ENCODE measurements at regions not wholly inside any gene's neighbourhood (a gene's known extent, or its start where the extent isn't known, plus 50 kb on each side); places are given as distances from the start of the nearest gene placed in this dataset.
A peak's percentile ranks its signal among the peaks of the same experiment; 100 is the strongest.
"Not testable (repeated sequence)": the region's sequence is repeated elsewhere in the genome, so short reads cannot be mapped to it uniquely, and the experiment has no call there.

- H3K27ac ChIP-seq: no peak overlapping the region
- peak; percentile 16 for DNase-seq (ENCODE audit: low read depth, low spot score)
Measured at GRCh38 chr3:632571-633170, 436.1 kb downstream of the CHL1 start.

DNA sequence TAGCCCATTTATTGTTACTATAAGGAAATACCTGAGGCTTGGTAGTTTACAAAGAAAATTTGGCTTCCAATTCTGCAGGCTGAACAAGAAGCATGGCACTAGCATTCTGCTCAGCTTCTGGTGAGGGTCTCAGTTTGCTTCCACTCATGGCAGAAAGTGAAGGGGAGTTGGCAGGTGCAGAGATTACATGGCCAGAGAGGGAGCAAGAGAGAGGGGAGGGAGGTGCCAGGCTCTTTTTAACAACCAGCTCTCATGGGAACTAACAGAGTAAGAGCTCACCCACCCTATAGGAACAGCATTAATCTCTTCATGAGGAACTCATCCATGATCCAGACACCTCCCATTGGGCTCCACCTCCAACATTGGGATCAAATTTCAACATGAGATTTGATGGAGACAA lies 437.9 kb downstream of the CHL1 start:
- H3K27ac ChIP-seq: no peak overlapping the region
- no peak for DNase-seq (ENCODE audit: low read depth, low spot score)

GRCh38 chr3:635393-635792 lies 438.8 kb downstream of the CHL1 start:
- H3K27ac ChIP-seq: no peak overlapping the region
- no peak for DNase-seq (ENCODE audit: low read depth, low spot score)

DNA sequence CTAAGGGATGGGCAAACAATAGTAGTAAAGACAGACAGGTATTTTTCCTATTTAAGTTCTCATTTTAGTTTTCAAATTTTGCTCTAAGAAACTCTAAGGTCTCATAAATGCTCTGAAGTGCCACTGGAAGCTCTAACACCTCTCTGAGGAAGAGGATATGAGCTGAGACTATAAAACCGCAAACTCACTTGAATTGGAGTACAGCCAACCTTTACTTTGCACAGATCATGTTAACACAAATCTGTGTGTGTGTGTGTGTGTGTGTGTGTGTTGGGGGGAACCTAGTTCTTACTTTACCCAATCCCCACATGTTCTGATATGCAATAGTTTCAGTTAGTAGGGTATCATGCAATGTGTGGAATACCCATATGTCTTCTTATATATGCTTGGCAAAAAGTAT lies 446.8 kb downstream of the CHL1 start:
- no peak overlapping the region for H3K27ac ChIP-seq
- DNase-seq (ENCODE audit: low read depth, low spot score): no peak

DNA sequence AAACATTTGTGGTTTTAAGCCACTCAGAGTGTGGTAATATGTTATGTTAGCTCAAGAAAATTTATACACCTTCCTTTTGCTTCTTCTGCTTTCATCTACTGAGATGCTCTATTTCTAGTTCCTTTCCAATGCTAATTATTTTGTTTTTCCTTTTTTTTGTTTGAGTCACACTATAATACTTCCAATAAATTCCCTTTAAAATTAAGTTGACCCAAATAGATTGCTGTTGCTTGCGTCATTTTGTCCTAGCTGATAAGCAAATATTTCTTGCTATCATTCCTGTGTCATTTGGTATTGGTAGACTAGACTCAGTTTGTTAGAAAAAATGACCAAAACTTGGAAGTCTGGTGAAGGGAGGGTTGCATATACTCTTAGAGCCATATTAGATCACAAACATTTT lies 437.0 kb upstream of the CNTN6 start:
- no peak overlapping the region for H3K27ac ChIP-seq
- DNase-seq (ENCODE audit: low read depth, low spot score): no peak

- no peak overlapping the region for H3K27ac ChIP-seq
- DNase-seq (ENCODE audit: low read depth, low spot score): no peak
Measured at GRCh38 chr3:661356-661755, 431.5 kb upstream of the CNTN6 start.

DNA sequence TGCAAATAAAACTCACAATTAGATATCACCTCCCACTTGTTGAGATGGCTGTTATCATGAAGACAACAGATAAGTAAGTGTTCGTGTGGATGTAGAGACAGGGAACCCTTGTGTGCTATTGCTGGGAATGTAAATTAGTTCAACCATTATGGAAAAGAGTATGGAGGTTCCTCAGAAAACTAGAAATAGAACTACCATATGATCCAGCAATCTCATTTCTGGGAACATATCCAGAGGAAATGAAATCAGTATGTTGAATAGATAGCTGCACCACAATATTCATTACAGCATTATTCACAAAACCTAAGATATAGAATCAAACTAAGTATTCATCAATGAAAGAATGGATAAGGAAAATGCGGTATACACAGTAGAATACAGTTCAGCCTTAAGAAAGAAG lies 418.7 kb upstream of the CNTN6 start:
- no peak for DNase-seq (ENCODE audit: low read depth, low spot score)
- H3K27ac ChIP-seq: no peak overlapping the region

- no peak overlapping the region for H3K27ac ChIP-seq
- no peak for DNase-seq (ENCODE audit: low read depth, low spot score)
Measured at GRCh38 chr3:675846-676245, 417.0 kb upstream of the CNTN6 start.

DNA sequence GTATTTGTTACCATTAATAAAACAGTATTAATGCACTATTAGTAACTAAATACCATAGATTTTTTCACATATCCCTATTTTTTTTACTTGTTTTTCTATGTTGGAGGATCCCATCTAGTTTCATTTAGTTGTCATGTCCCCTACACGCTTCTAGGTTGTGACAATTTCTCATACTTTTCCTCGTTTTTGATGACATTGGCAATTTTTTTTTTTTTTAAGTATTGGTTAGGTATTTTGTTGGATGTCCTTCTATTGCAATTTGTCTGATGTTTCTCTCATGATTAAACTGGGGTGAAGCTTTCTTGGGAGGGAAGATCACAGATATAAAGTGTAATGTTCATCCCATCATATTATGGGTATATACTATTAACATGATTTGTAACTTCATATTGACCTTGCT lies 409.1 kb upstream of the CNTN6 start:
- H3K27ac ChIP-seq: no peak overlapping the region
- DNase-seq (ENCODE audit: low read depth, low spot score): no peak

DNA sequence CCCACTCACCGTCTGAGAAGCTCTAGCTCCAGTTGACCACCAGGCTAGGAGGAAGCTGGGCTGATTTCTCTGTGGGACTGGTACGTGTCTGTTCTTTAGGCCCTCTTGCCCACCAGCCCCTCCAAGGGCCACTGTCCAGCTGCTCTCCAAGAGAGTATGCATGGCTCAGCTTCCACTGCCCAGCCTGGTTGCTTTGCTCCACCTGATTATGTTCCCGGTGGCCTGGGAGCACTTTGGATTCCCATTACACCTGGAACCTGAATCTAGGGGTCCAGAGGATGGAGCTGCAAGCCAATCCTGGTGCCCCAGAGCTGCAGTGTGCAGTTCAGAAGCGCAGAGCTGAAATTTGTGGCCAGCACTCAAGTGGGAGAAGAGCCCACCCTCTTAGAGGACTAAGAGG lies 402.1 kb upstream of the CNTN6 start:
- no peak for DNase-seq (ENCODE audit: low read depth, low spot score)
- H3K27ac ChIP-seq: no peak overlapping the region

- H3K27ac ChIP-seq: no peak overlapping the region
- DNase-seq (ENCODE audit: low read depth, low spot score): no peak
Measured at GRCh38 chr3:700514-700913, 392.3 kb upstream of the CNTN6 start.

DNA sequence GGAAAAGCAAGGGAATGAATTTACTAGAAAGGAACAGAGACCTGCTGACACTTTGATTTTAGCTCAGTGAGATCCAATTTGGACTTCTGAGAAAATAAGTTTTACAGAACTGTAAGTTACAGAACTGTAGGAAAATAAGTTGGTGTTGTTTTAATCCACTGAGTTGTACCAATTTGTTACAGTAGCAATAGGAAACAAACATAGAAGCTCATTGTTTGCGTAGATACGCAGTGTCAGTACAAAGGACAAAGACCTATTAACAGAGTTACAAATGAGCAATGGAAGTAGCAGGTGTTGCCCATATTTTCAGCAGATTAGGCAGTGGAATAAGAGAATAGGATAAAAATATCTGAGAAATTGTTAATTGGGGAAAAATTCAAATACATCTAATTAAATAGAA lies 385.8 kb upstream of the CNTN6 start:
- no peak for DNase-seq (ENCODE audit: low read depth, low spot score)
- no peak overlapping the region for H3K27ac ChIP-seq

DNA sequence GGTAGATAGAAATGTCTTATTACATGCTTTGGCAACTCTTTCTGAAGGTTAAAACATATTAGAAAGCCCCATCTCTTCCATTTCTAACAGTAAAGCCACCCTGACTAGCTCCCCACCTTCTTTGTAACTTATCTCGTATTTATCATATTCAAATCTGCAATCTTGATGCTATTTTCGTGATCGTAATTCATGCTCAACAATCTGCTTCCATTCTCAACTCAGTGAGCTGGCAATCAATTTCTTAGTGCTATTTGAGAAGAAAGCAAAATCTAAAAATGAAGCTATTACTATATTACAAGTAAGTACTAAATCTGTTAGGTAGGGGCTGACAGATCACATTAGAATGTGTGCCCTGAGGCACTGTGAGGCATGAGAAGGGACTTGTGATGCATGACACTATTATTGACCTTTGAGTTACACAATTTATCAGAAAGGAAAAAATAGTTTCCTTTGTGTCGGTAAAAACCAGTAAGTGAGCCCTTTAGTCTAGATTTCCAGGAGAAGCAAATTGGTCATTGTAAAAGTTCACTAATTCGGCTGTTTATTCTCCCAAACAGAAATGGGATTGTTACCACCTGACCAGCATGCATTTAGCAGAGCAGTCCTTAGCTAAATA lies 379.7 kb upstream of the CNTN6 start:
- no peak overlapping the region for H3K27ac ChIP-seq
- peak; percentile 26 for DNase-seq (ENCODE audit: low read depth, low spot score)

DNA sequence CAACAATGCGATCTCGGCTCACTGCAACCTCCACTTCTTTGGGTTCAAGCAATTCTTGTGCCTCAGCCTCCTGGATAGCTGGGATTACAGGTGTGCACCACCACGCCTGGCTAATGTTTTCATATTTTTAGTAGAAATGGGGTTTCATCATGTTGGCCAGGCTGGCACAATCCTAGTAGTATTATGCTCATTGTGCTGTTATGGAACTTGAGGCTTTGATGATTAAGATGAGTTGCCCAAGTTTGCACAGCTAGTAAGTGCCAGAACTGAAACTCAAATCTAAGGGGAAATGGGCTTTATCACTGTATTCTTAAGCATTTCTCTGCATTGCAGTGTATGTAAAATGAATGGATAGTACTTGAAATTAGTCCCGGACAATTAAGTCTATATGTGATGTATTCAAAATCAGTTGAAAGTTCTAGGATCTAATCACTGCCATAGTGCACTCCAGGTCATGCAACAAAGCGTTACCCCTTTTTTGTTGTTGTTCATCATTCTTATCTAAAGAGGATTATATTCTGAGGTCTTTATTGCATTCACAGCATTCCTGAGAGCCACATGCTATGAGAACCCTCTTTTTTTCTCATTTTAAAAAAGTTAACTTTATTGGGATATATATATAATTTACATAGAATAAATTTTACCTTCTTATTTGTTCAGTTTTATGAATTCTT lies 378.7 kb upstream of the CNTN6 start:
- no peak for DNase-seq (ENCODE audit: low read depth, low spot score)

GRCh38 chr3:721086-721485 lies 371.7 kb upstream of the CNTN6 start:
- no peak for DNase-seq (ENCODE audit: low read depth, low spot score)

More for the DNA sequence above, 378.7 kb upstream of the CNTN6 start:
- H3K27ac ChIP-seq: no peak overlapping the region

DNA sequence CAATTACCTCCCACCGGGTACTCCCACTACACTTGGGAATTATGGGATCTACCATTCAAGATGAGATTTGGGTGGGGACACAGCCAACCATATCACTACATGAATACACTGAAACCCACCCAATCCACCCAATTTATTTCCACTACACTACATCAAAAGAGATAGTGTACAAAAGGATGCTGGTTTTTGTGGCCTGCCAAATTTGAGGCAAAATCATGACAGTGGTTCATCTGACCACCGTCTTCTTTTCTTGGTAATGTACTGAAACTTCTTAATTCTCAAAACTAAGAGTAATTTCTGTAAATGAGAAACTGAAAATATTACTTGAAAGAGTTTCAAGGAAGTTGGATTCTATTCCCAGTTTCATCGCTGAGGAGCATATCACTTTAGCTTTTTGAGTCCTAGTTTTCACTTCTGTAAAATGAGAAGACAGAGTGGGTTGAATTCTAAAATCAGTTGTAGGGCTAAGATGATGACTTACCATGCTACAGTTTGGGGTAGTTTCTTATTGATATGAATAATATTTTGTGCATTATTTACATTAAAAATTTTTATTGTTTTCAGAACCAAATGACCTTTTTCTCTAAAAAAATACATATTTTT lies 360.4 kb upstream of the CNTN6 start:
- DNase-seq (ENCODE audit: low read depth, low spot score): no peak
- H3K27ac ChIP-seq: no peak overlapping the region

More at GRCh38 chr3:721086-721485, 371.7 kb upstream of the CNTN6 start:
- H3K27ac ChIP-seq: no peak overlapping the region

DNA sequence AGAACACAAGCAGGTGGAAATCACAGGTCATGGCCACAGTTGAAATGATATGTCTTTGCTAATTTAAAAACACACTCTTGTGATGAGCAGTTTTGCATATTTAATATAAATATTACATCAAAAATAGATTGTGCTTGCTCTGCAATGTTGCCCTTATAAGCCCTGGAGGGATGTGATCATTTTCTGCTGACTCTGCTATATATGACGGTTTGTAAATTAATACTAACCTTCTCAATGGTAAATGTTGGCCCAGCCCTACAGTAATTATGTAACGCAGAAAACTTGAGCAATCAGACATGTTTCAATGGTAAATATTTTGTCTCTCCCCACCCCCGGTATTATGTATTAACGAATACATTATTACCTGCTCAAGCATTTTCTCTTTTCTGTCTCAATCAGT lies 359.5 kb upstream of the CNTN6 start:
- no peak for DNase-seq (ENCODE audit: low read depth, low spot score)
- H3K27ac ChIP-seq: no peak overlapping the region

GRCh38 chr3:757711-758110 lies 335.1 kb upstream of the CNTN6 start:
- DNase-seq (ENCODE audit: low read depth, low spot score): no peak
- H3K27ac ChIP-seq: no peak overlapping the region

- H3K27ac ChIP-seq: no peak overlapping the region
- no peak for DNase-seq (ENCODE audit: low read depth, low spot score)
Measured at GRCh38 chr3:759106-759505, 333.7 kb upstream of the CNTN6 start.

DNA sequence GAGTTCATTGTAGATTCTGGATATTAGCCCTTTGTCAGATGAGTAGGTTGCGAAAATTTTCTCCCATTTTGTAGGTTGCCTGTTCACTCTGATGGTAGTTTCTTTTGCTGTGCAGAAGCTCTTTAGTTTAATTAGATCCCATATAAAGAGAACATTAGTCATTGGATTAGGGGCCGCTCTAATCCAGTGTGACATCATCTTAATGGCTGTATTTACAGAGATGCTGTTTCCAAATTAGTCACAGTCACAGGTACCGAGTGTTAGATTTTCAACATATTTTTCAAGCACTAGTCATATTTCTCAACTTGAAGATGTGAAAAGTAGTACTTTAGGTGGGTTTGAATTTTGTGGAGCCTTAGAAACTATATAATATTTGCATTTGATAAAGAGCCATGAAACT lies 319.4 kb upstream of the CNTN6 start:
- DNase-seq (ENCODE audit: low read depth, low spot score); H3K27ac ChIP-seq: not testable (repeated sequence)

DNA sequence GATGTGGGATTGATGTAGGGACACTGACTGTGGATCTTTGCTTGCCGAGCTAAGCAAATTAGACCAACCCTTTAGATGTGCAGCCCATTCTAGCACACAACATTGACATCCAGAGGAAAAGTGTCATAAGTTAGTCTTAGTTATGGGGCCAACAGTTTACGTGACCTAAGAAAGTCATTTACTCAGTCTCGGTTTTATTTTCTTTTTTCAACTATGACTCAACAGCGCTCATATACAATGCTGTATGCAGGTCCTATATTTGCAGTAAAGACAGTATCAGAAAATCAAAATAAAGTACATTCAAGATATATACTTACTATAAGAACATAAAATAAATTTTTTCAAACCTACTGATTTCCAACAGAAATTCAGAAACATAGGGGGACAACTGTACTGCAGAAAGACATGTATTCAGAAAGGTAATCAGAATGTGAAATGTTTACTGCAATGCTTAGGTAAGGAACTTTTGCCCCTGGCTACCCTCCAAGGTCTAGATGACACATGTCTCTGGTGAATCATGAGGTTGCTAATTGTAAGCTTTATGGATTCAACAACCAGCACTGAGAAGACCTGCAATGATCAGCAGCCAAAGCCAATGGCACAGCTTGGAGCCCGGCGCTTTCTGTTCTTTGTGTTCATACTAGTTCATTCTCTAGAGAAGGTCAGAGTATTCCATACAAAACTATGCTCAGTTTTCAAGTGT lies 317.5 kb upstream of the CNTN6 start:
- H3K27ac ChIP-seq: no peak overlapping the region
- no peak for DNase-seq (ENCODE audit: low read depth, low spot score)
